ENCODE measurements at regions not wholly inside any gene's neighbourhood (a gene's known extent, or its start where the extent isn't known, plus 50 kb on each side); places are given as distances from the start of the nearest gene placed in this dataset.

- Histone ChIP-seq H3K4me1 (no peaks in the 10 kb centered on the region), H3K4me3 (no peak overlapping the region), H3K27ac (no peak overlapping the region), H3K9me3 (no peaks in the 10 kb centered on the region), H3K36me3 (no peaks in the 10 kb centered on the region), H3K27me3 (no peaks in the 10 kb centered on the region)
- no peak for TF ChIP-seq CTCF (IDR thresholded peaks at IDR 0.05)
- no peak for DNase-seq (ENCODE audit: low spot score)
Observed at GRCh38 chr5:97846643-97847042, 663.6 kb upstream of the RIOK2 start.

- Histone ChIP-seq H3K27ac (no peak overlapping the region), H3K27me3 (no peaks in the 10 kb centered on the region), H3K4me1 (no peaks in the 10 kb centered on the region), H3K36me3 (no peaks in the 10 kb centered on the region), H3K4me3 (no peak overlapping the region), H3K9me3 (no peaks in the 10 kb centered on the region)
- no peak for TF ChIP-seq CTCF (IDR thresholded peaks at IDR 0.05)
- DNase-seq (ENCODE audit: low spot score): no peak
Observed at GRCh38 chr5:97847920-97848631, 665.0 kb upstream of the RIOK2 start.

GRCh38 chr5:97851036-97851435, 668.0 kb upstream of the RIOK2 start:
- TF ChIP-seq CTCF (IDR thresholded peaks at IDR 0.05): no peak
- H3K4me3 ChIP-seq: no peak overlapping the region
- no peak for DNase-seq (ENCODE audit: low spot score)
- no peaks in the 10 kb centered on the region for H3K9me3 ChIP-seq
- no peaks in the 10 kb centered on the region for H3K27me3 ChIP-seq
- H3K36me3 ChIP-seq: no peaks in the 10 kb centered on the region
- H3K27ac ChIP-seq: no peak overlapping the region
- H3K4me1 ChIP-seq: no peaks in the 10 kb centered on the region

- Histone ChIP-seq H3K27me3 (no peaks in the 10 kb centered on the region), H3K36me3 (no peaks in the 10 kb centered on the region), H3K9me3 (peaks cover 0 to 10% of the 10 kb centered on the region in 2 donors), H3K27ac (no peak overlapping the region), H3K4me3 (no peak overlapping the region), H3K4me1 (no peaks in the 10 kb centered on the region)
- TF ChIP-seq CTCF (IDR thresholded peaks at IDR 0.05): no peak
- DNase-seq (ENCODE audit: low spot score): no peak
Observed at GRCh38 chr5:97854871-97855762, 672.1 kb upstream of the RIOK2 start.

- no peaks in the 10 kb centered on the region for H3K27me3 ChIP-seq
- no peaks in the 10 kb centered on the region for H3K36me3 ChIP-seq
- no peaks in the 10 kb centered on the region for H3K4me1 ChIP-seq
- no peak overlapping the region for H3K27ac ChIP-seq
- peaks cover 0 to under 1% of the 10 kb centered on the region in 2 donors for H3K9me3 ChIP-seq
- no peak overlapping the region for H3K4me3 ChIP-seq
- no peak for TF ChIP-seq CTCF (IDR thresholded peaks at IDR 0.05)
- no peak for DNase-seq (ENCODE audit: low spot score)
Observed at GRCh38 chr5:97874491-97874890, 691.4 kb upstream of the RIOK2 start.
